GM19023 (cell line): ENCODE measurements at regions not wholly inside any gene's neighbourhood (a gene's known extent, or its start where the extent isn't known, plus 50 kb on each side); places are given as distances from the start of the nearest gene placed in this dataset.

ENCODE experiments used
- ATAC-seq: cut with Tn5 transposase; IDR thresholded peaks from one replicate; pipeline ENCODE4 v1.9.1; 2021; ENCODE audit warnings: mild to moderate bottlenecking, moderate library complexity; ENCODE audit not compliant: unreplicated experiment

DNA sequence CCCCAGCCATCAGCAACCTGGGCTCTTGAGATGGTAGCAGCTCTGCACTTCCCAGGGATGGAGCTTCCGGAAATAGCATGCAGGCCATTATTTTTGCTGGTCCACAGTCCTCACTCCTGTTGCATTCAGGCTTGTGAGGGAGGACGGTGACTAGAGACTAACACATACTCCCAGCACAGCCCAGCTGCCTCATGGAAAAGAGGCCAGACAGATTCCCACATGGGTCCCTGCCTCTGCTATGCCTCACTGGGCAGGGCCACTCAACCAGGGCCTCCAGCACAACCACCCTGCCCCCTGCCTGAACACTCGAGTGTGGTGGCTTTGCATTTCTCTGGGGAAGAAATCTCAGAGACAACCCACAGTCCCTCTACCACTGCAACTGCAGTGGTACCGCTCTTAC is 1195.1 kb downstream of the PCDH18 start:
- no peak for ATAC-seq

DNA sequence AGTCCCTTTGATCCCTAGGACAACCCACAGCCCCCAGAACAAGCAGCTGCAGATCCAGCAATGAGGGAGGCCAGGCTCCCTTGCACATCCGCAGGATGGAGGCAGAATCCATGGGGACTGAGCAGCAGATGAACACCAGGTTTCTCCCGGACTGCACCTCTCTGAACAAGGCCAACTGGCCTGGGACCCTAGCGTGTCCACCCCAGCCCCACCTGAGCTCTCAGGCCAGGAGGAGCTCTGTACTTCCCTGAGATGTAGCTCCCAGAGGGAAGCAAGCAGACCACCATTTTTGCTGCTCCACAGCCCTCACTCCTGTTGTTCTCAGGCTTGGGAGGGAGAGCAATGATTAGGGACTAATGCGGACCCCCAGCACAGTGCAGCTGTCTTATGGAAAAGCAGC is 1195.8 kb downstream of the PCDH18 start:
- no peak for ATAC-seq

GRCh38 chr4:136329042-136329662 is 1203.1 kb downstream of the PCDH18 start:
- no peak for ATAC-seq

DNA sequence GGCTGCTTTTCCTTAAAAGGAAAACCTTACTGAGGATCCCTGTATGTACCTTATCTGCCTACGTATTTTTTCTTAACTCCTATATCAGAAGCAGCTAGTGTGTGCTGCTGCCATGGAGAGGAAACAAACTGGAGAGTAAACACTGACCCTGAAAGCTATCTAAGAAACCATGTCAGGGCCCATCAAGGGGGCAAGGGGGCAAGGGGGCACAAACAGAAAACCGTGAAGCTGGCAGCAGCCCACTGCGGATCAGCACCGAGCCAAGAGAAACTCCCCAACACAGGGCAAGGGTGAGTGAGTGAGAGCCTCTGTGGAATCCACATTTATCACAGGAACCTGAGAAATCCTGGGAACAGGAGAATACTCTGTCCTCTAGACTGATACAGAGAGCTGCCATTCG is 1204.2 kb downstream of the PCDH18 start:
- ATAC-seq: no peak

- no peak for ATAC-seq
These were observed 1211.9 kb downstream of the PCDH18 start for GRCh38 chr4:136320465-136320813.

- no peak for ATAC-seq
These were observed 1212.4 kb downstream of the PCDH18 start for GRCh38 chr4:136319789-136320464.

- ATAC-seq: no peak
These were observed 1215.3 kb downstream of the PCDH18 start for GRCh38 chr4:136316961-136317360.

GRCh38 chr4:136314686-136315085 is 1217.6 kb downstream of the PCDH18 start:
- ATAC-seq: no peak

GRCh38 chr4:136311774-136312173 is 1220.5 kb downstream of the PCDH18 start:
- ATAC-seq: no peak

- no peak for ATAC-seq
These were observed 1224.5 kb downstream of the PCDH18 start for GRCh38 chr4:136307765-136308164.

- no peak for ATAC-seq
These were observed 1225.9 kb downstream of the PCDH18 start for GRCh38 chr4:136306361-136306760.

DNA sequence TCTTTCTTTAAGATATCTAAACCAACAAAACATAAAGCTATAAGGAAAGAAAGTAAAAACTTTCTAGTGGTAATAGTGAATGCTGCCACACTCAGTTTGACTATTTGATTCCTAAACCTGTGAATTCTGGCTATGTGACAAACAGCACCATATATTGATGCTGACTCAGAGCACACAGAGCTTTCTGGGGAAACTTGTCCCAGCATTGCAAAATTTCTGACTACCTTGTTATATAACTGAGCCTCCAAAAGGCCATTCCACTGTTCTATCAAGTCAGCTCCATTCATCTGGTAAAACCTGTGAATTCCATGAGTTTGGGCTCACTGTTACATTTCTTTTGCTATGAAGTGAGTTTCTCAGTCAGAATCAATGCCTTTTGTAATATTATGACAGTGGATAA is 1229.7 kb downstream of the PCDH18 start:
- ATAC-seq: no peak

GRCh38 chr4:136301749-136302495 is 1230.4 kb downstream of the PCDH18 start:
- ATAC-seq: no peak

- ATAC-seq: no peak
These were observed 1248.3 kb downstream of the PCDH18 start for GRCh38 chr4:136283977-136284376.

DNA sequence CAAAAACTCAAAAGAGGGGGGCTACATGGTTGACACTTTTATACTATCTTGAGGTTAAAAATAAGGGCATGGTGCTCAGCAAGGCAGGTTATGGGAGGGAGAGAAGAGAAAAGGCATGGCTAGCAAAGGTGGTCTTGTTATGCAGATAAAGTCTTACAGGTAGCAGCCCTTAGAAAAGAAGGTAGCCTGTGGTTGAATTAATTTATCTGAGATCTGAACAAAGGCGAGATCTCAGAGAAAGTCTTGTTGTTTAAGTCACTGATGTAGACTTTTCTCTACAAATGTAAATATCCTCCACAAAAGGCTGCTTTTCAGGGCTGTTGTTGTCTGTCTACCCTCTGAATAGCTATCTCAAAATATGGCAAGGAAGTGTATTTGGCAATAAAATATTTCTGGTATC is 1250.4 kb downstream of the PCDH18 start:
- no peak for ATAC-seq

- ATAC-seq: no peak
These were observed 1251.0 kb downstream of the PCDH18 start for GRCh38 chr4:136281307-136281706.

- no peak for ATAC-seq
These were observed 1254.6 kb downstream of the PCDH18 start for GRCh38 chr4:136277741-136278140.

- ATAC-seq: no peak
These were observed 1285.4 kb downstream of the PCDH18 start for GRCh38 chr4:136246876-136247275.

DNA sequence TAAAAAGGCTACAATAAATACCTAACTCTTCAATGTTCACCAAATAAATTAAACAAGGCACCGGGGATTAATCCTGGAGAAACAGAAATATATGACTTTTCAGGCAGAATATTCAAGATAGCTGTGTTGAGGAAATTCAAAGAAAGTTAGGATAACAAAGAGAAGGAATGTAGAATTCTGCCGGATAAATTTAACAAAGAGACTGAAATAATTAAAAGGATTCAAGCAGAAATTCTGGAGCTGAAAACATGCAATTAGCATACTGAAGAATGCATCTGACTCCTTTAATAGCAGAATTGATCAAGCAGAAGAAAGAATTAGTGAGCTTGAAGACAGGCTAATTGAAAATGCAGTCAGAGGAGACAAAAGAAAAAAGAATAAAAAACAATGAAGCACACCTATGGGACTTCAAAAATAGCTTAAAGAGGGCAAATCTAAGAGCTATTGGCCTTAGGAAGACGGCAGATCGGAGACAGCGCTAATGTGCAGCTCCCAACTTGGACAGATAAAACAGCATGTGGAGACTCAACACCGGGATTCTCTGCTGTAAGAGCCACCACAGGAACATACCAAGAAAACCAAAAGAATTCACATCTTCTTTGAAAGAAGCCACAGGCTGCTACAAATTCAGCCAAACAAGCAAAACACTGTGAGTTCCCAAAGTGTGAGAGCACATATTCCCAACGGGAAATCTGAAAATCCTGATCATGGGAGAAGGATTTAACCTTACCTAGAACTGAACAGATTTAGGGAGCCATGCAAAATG is 1290.9 kb downstream of the PCDH18 start:
- no peak for ATAC-seq

- ATAC-seq: no peak
These were observed 1305.0 kb downstream of the PCDH18 start for GRCh38 chr4:136227315-136227714.

- ATAC-seq: no peak
These were observed 1312.6 kb downstream of the PCDH18 start for GRCh38 chr4:136219592-136220125.
